ENCODE measurements at regions not wholly inside any gene's neighbourhood (a gene's known extent, or its start where the extent isn't known, plus 50 kb on each side); places are given as distances from the start of the nearest gene placed in this dataset.

GRCh38 chr2:8317418-8317817 is 364.4 kb upstream of the ID2 start:
- H3K9me3 Mint-ChIP-seq: no peaks in the 10 kb centered on the region
- H3K27me3 Mint-ChIP-seq (ENCODE audit: low read depth): peaks cover 3% of the 10 kb centered on the region
- H3K36me3 Mint-ChIP-seq (ENCODE audit: low read depth): no peaks in the 10 kb centered on the region
- no peak overlapping the region for H3K27ac Mint-ChIP-seq
- TF ChIP-seq CTCF (IDR thresholded peaks at IDR 0.05; ENCODE audit: unreplicated experiment in 3 of 3): no peak
- H3K4me1 Mint-ChIP-seq: no peaks in the 10 kb centered on the region
- no peak overlapping the region for H3K4me3 Mint-ChIP-seq

GRCh38 chr2:8319219-8319618 is 362.6 kb upstream of the ID2 start:
- Mint-ChIP-seq H3K36me3 (ENCODE audit: low read depth) (no peaks in the 10 kb centered on the region), H3K9me3 (no peaks in the 10 kb centered on the region), H3K27ac (no peak overlapping the region), H3K27me3 (ENCODE audit: low read depth) (peaks cover 3% of the 10 kb centered on the region), H3K4me3 (no peak overlapping the region), H3K4me1 (peaks cover 3% of the 10 kb centered on the region)
- TF ChIP-seq CTCF (IDR thresholded peaks at IDR 0.05; ENCODE audit: unreplicated experiment in 3 of 3): no peak

- Mint-ChIP-seq H3K9me3 (no peaks in the 10 kb centered on the region), H3K27me3 (ENCODE audit: low read depth) (peaks cover 3% of the 10 kb centered on the region), H3K4me1 (peaks cover 14% of the 10 kb centered on the region), H3K36me3 (ENCODE audit: low read depth) (no peaks in the 10 kb centered on the region), H3K27ac (no peak overlapping the region), H3K4me3 (no peak overlapping the region)
- TF ChIP-seq CTCF (IDR thresholded peaks at IDR 0.05; ENCODE audit: unreplicated experiment in 3 of 3): no peak
Measured at GRCh38 chr2:8320311-8321066, 361.4 kb upstream of the ID2 start.

GRCh38 chr2:8322634-8323033 is 359.2 kb upstream of the ID2 start:
- no peak for TF ChIP-seq CTCF (IDR thresholded peaks at IDR 0.05; ENCODE audit: unreplicated experiment in 3 of 3)
- Mint-ChIP-seq H3K4me3 (no peak overlapping the region), H3K27me3 (ENCODE audit: low read depth) (no peaks in the 10 kb centered on the region), H3K9me3 (no peaks in the 10 kb centered on the region), H3K27ac (no peak overlapping the region), H3K4me1 (peaks cover 18% of the 10 kb centered on the region), H3K36me3 (ENCODE audit: low read depth) (no peaks in the 10 kb centered on the region)

GRCh38 chr2:8324164-8324856 is 357.5 kb upstream of the ID2 start:
- no peak for TF ChIP-seq CTCF (IDR thresholded peaks at IDR 0.05; ENCODE audit: unreplicated experiment in 3 of 3)
- peak overlapping the region in 2 of 3 experiments; percentile 6 to 19 for H3K27ac Mint-ChIP-seq
- H3K27me3 Mint-ChIP-seq (ENCODE audit: low read depth): peaks cover 4% of the 10 kb centered on the region
- H3K4me3 Mint-ChIP-seq: no peak overlapping the region
- H3K36me3 Mint-ChIP-seq (ENCODE audit: low read depth): no peaks in the 10 kb centered on the region
- no peaks in the 10 kb centered on the region for H3K9me3 Mint-ChIP-seq
- peaks cover 18% of the 10 kb centered on the region for H3K4me1 Mint-ChIP-seq

Data from nephron (organoid).